Endothelial cell of umbilical vein (primary cell): ENCODE measurements at regions not wholly inside any gene's neighbourhood (a gene's known extent, or its start where the extent isn't known, plus 50 kb on each side); places are given as distances from the start of the nearest gene placed in this dataset.

Experiments used
- EZH2 ChIP-seq: IDR thresholded peaks from 2 replicates; pipeline ENCODE4 v1.6.1; 2012; ENCODE audit warnings: borderline replicate concordance, low read depth, mild to moderate bottlenecking, moderate library complexity, low read length, inconsistent platforms; ENCODE audit not compliant: severe bottlenecking
- FOS ChIP-seq: IDR thresholded peaks from 2 replicates; pipeline ENCODE4 v1.6.1; 2011; ENCODE audit warnings: mild to moderate bottlenecking, low read length, moderate library complexity, borderline replicate concordance; ENCODE audit not compliant: insufficient read depth
- GATA2 ChIP-seq: IDR thresholded peaks from 2 replicates; pipeline ENCODE4 v1.7.0; 2011; ENCODE audit warnings: low read depth, mild to moderate bottlenecking, moderate library complexity, mixed read lengths, low read length; ENCODE audit not compliant: insufficient read length, insufficient read depth
- JUN ChIP-seq: IDR thresholded peaks from 2 replicates; pipeline ENCODE4 v1.6.1; 2011; ENCODE audit warnings: borderline replicate concordance, low read depth; ENCODE audit not compliant: insufficient read length, insufficient read depth
- POLR2A ChIP-seq: IDR thresholded peaks from 2 replicates; pipeline ENCODE4 v1.6.1; 2012; ENCODE audit warnings: low read depth, mild to moderate bottlenecking, control low read depth, low read length
- POLR2AphosphoS5 ChIP-seq: IDR thresholded peaks from 2 replicates; pipeline ENCODE4 v1.6.1; 2012; ENCODE audit warnings: low read depth, mild to moderate bottlenecking, control low read depth, low read length, moderate library complexity; ENCODE audit not compliant: insufficient read depth
- TF ChIP-seq, protein P1 (sequence below), 2 donors: IDR thresholded peaks; 1 replicate in 1 of 2; 2 replicates in 1 of 2; pipeline ENCODE4 v1.5.1; 2011; ENCODE audit warnings: low read length in 2 of 2, mild to moderate bottlenecking in 2 of 2, moderate library complexity in 2 of 2, control low read depth in 1 of 2, inconsistent platforms in 1 of 2, low read depth in 1 of 2; ENCODE audit not compliant: insufficient read depth in 1 of 2; ENCODE audit errors: extremely low read depth in 1 of 2
- TF ChIP-seq, protein P2 (sequence below): IDR thresholded peaks from 2 replicates; pipeline ENCODE4 v1.6.1; 2011; ENCODE audit not compliant: insufficient read depth, insufficient read length

DNA sequence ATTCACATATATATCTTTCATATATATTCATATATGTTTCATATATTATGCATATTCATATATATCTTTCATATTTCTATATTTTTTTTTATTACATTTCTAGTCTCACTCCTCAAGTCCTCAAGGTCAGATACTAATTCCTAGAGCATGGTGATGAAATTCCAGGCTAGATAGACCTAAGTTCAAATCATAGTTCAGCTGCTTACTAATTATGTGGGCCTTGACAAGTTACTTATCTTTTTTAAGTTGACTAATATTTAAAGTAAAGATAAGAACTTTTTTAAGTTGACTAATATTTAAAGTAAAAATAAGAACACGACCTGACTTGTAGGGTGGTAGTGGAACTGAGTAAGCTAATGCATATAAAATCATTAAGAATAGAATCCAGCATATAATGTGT, 495.6 kb upstream of the MAN1A1 start:
- TF ChIP-seq, protein P1, sequence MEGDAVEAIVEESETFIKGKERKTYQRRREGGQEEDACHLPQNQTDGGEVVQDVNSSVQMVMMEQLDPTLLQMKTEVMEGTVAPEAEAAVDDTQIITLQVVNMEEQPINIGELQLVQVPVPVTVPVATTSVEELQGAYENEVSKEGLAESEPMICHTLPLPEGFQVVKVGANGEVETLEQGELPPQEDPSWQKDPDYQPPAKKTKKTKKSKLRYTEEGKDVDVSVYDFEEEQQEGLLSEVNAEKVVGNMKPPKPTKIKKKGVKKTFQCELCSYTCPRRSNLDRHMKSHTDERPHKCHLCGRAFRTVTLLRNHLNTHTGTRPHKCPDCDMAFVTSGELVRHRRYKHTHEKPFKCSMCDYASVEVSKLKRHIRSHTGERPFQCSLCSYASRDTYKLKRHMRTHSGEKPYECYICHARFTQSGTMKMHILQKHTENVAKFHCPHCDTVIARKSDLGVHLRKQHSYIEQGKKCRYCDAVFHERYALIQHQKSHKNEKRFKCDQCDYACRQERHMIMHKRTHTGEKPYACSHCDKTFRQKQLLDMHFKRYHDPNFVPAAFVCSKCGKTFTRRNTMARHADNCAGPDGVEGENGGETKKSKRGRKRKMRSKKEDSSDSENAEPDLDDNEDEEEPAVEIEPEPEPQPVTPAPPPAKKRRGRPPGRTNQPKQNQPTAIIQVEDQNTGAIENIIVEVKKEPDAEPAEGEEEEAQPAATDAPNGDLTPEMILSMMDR (IDR thresholded peaks at IDR 0.05; ENCODE audit: extremely low read depth in 1 of 2, insufficient read depth in 1 of 2, low read depth in 1 of 2, low read length in 2 of 2) = no peak
- TF ChIP-seq EZH2 (no peak), POLR2A (no peak), FOS (no peak), POLR2AphosphoS5 (no peak), JUN (no peak), GATA2 (no peak)
- TF ChIP-seq, protein P2, sequence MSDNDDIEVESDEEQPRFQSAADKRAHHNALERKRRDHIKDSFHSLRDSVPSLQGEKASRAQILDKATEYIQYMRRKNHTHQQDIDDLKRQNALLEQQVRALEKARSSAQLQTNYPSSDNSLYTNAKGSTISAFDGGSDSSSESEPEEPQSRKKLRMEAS = no peak
